Stomach smooth muscle (tissue), 2 donors: ENCODE measurements at regions not wholly inside any gene's neighbourhood (a gene's known extent, or its start where the extent isn't known, plus 50 kb on each side); places are given as distances from the start of the nearest gene placed in this dataset.

Source experiments
- H3K27ac ChIP-seq: one replicate; pipeline ENCODE4 v1.7.0; 2013; ENCODE audit warnings: mild to moderate bottlenecking, low read length, inconsistent platforms
- H3K27me3 ChIP-seq, 2 donors: one replicate each; pipeline ENCODE4 v1.7.0; 2013; ENCODE audit warnings: low read length in 2 of 2; ENCODE audit not compliant: insufficient read depth in 2 of 2, control insufficient read depth in 1 of 2
- H3K36me3 ChIP-seq, 2 donors: one replicate each; pipeline ENCODE4 v1.7.0; 2013; ENCODE audit warnings: low read length in 2 of 2; ENCODE audit not compliant: control insufficient read depth in 2 of 2, insufficient read depth in 2 of 2
- H3K4me1 ChIP-seq: one replicate; pipeline ENCODE4 v1.7.0; 2013; ENCODE audit warnings: low read length; ENCODE audit not compliant: control insufficient read depth, insufficient read depth
- H3K4me3 ChIP-seq, 2 donors: one replicate each; pipeline ENCODE4 v1.7.0; 2013; ENCODE audit warnings: low read length in 2 of 2
- H3K9ac ChIP-seq, 2 donors: one replicate each; pipeline ENCODE4 v1.7.0; 2013; ENCODE audit warnings: low read length in 2 of 2, mild to moderate bottlenecking in 1 of 2
- H3K9me3 ChIP-seq, 2 donors: one replicate each; pipeline ENCODE4 v1.7.0; 2013; ENCODE audit warnings: low read length in 2 of 2; ENCODE audit not compliant: control insufficient read depth in 2 of 2
- donor health status: healthy.
- donor health status: Pancreatic carcinoma.

- no peaks in the 10 kb centered on the region for H3K36me3 ChIP-seq
- no peak overlapping the region for H3K4me3 ChIP-seq
- peak overlapping the region; percentile 31 for H3K27ac ChIP-seq
- no peaks in the 10 kb centered on the region for H3K9me3 ChIP-seq
- peaks cover 25% of the 10 kb centered on the region for H3K4me1 ChIP-seq
- no peak overlapping the region for H3K9ac ChIP-seq
- H3K27me3 ChIP-seq: no peaks in the 10 kb centered on the region
Observed at GRCh38 chr20:63105211-63106107, 98.7 kb upstream of the BHLHE23 start.

- Histone ChIP-seq H3K9me3 (no peaks in the 10 kb centered on the region), H3K36me3 (no peaks in the 10 kb centered on the region), H3K4me3 (no peak overlapping the region), H3K9ac (no peak overlapping the region), H3K27ac (no peak overlapping the region), H3K27me3 (peaks cover 3 to 4% of the 10 kb centered on the region in 2 donors), H3K4me1 (peaks cover 25% of the 10 kb centered on the region)
Observed at GRCh38 chr20:63104312-63105181, 97.8 kb upstream of the BHLHE23 start.

GRCh38 chr20:63103402-63104311 lies 96.9 kb upstream of the BHLHE23 start:
- Histone ChIP-seq H3K9me3 (no peaks in the 10 kb centered on the region), H3K36me3 (no peaks in the 10 kb centered on the region), H3K4me3 (no peak overlapping the region), H3K27ac (no peak overlapping the region), H3K27me3 (peaks cover 3 to 4% of the 10 kb centered on the region in 2 donors), H3K9ac (no peak overlapping the region), H3K4me1 (peaks cover 25% of the 10 kb centered on the region)

GRCh38 chr20:63102721-63103375 lies 96.1 kb upstream of the BHLHE23 start:
- Histone ChIP-seq H3K4me1 (peaks cover 25% of the 10 kb centered on the region), H3K27ac (no peak overlapping the region), H3K9ac (peak overlapping the region in 1 of 2 donors; percentile 54), H3K4me3 (peak overlapping the region; percentile 49 to 83), H3K9me3 (no peaks in the 10 kb centered on the region), H3K36me3 (no peaks in the 10 kb centered on the region), H3K27me3 (peaks cover 4% of the 10 kb centered on the region in 2 donors)

GRCh38 chr20:63101781-63102720 lies 95.3 kb upstream of the BHLHE23 start:
- peak overlapping the region; percentile 79 to 83 for H3K4me3 ChIP-seq
- no peaks in the 10 kb centered on the region for H3K9me3 ChIP-seq
- H3K27me3 ChIP-seq: peaks cover 4 to 11% of the 10 kb centered on the region in 2 donors
- H3K4me1 ChIP-seq: peaks cover 25% of the 10 kb centered on the region
- H3K36me3 ChIP-seq: no peaks in the 10 kb centered on the region
- peak overlapping the region; percentile 54 to 64 for H3K9ac ChIP-seq
- peak overlapping the region; percentile 60 for H3K27ac ChIP-seq

GRCh38 chr20:63100926-63101699 lies 94.3 kb upstream of the BHLHE23 start:
- no peaks in the 10 kb centered on the region for H3K9me3 ChIP-seq
- H3K27me3 ChIP-seq: peaks cover 13 to 20% of the 10 kb centered on the region in 2 donors
- peaks cover 20% of the 10 kb centered on the region for H3K4me1 ChIP-seq
- H3K9ac ChIP-seq: no peak overlapping the region
- H3K4me3 ChIP-seq: peak overlapping the region in 1 of 2 donors; percentile 83
- no peak overlapping the region for H3K27ac ChIP-seq
- no peaks in the 10 kb centered on the region for H3K36me3 ChIP-seq

- Histone ChIP-seq H3K27me3 (peaks cover 14 to 21% of the 10 kb centered on the region in 2 donors), H3K9me3 (no peaks in the 10 kb centered on the region), H3K4me1 (peaks cover 13% of the 10 kb centered on the region), H3K9ac (no peak overlapping the region), H3K4me3 (no peak overlapping the region), H3K27ac (no peak overlapping the region), H3K36me3 (no peaks in the 10 kb centered on the region)
Observed at GRCh38 chr20:63100174-63100925, 93.6 kb upstream of the BHLHE23 start.

GRCh38 chr20:63099456-63100173 lies 92.9 kb upstream of the BHLHE23 start:
- no peak overlapping the region for H3K4me3 ChIP-seq
- no peak overlapping the region for H3K27ac ChIP-seq
- peaks cover 21 to 23% of the 10 kb centered on the region in 2 donors for H3K27me3 ChIP-seq
- no peaks in the 10 kb centered on the region for H3K9me3 ChIP-seq
- peaks cover 7% of the 10 kb centered on the region for H3K4me1 ChIP-seq
- no peak overlapping the region for H3K9ac ChIP-seq
- no peaks in the 10 kb centered on the region for H3K36me3 ChIP-seq
